GM23248 (cell line): ENCODE measurements at regions not wholly inside any gene's neighbourhood (a gene's known extent, or its start where the extent isn't known, plus 50 kb on each side); places are given as distances from the start of the nearest gene placed in this dataset.

Source experiments
- EZH2 ChIP-seq: fragments of 200-600 bp; sonication (generic); IDR thresholded peaks from 2 replicates; pipeline ENCODE4 v1.6.1; 2018; ENCODE audit warnings: antibody characterized with exemption, mild to moderate bottlenecking; ENCODE audit not compliant: insufficient read depth, poor library complexity, severe bottlenecking
- EZH2phosphoT487 ChIP-seq: fragments of 200-600 bp; sonication (generic); IDR thresholded peaks from 2 replicates; pipeline ENCODE4 v1.6.1; 2018; ENCODE audit warnings: antibody characterized with exemption, moderate library complexity, mild to moderate bottlenecking, low read depth; ENCODE audit not compliant: insufficient read depth

DNA sequence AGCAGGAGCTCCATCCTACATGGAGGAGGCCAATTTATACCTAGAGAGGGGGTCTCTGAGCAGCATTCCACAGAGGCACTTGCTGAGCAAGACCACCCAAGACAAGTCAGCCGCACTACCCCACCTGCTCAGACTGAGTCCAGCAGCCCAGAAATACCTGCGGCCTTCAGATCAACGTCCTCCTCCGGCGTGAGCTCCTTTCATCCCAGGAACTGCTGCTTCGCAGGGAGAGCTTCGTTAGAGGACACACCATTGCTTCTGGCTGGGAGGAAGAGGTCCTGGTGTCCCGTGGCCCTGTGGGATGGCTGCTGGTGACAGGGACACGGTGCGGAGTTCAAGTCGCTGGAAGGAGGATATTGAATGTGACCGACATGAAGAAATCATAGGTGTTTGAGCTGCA, 216.9 kb upstream of the PPP2R2D start:
- TF ChIP-seq EZH2, result no peak
- TF ChIP-seq EZH2phosphoT487, result no peak
